Endothelial cell of umbilical vein (primary cell): ENCODE measurements at regions not wholly inside any gene's neighbourhood (a gene's known extent, or its start where the extent isn't known, plus 50 kb on each side); places are given as distances from the start of the nearest gene placed in this dataset.

ENCODE experiments used
- BruUV-seq: library from RNA; stranded (reverse); fragments of 400-500 nt; replicated peaks from 2 replicates; lab custom pipeline; 2021; lab: Mats Ljungman, UMichigan
- CTCF ChIA-PET: fragments of 300-600, 350-600 bp; sonication (Branson Sonifier 250); formaldehyde crosslinking; loops from one replicate; lab custom pipeline; 2021; ENCODE audit warnings: antibody characterized with exemption, inconsistent platforms; lab: Charles Lee
- POLR2A ChIA-PET: fragments of 300-600, 350-600 bp; sonication (Branson Sonifier 250); formaldehyde crosslinking; loops from one replicate; lab custom pipeline; 2021; ENCODE audit warnings: antibody characterized with exemption, inconsistent platforms; lab: Charles Lee
- DNase-seq: peaks from one replicate; pipeline ENCODE4 v3.0.0-alpha.2; 2011; ENCODE audit warnings: low read depth, low spot score
- FAIRE-seq: peaks from 2 replicates; lab custom pipeline; 2011; peaks lifted over from hg19 to GRCh38; lab: Jason Lieb, UNC
- H2AFZ ChIP-seq: 2 replicates; pipeline ENCODE4 v1.6.0; 2012; ENCODE audit warnings: low read depth, low read length, control low read depth, inconsistent platforms
- H3K27ac ChIP-seq: 2 replicates; pipeline ENCODE4 v1.5.1; 2011; ENCODE audit warnings: low read depth, mild to moderate bottlenecking, control low read depth, low read length, moderate library complexity; ENCODE audit not compliant: insufficient read depth
- H3K27me3 ChIP-seq, 2 experiments: 2 replicates each; pipeline versions ENCODE4 v1.6.0 to v1.6.1; 2011; ENCODE audit warnings: low read length in 2 of 2, mixed read lengths in 1 of 2; ENCODE audit not compliant: control insufficient read depth in 2 of 2, insufficient read depth in 2 of 2
- H3K36me3 ChIP-seq, 2 experiments: 2 replicates in 1 of 2; 3 replicates in 1 of 2; pipeline ENCODE4 v1.5.1; 2011; ENCODE audit warnings: low read length in 2 of 2, mild to moderate bottlenecking in 1 of 2, moderate library complexity in 1 of 2; ENCODE audit not compliant: control insufficient read depth in 2 of 2, insufficient read depth in 2 of 2; ENCODE audit errors: extremely low read depth in 1 of 2
- H3K4me1 ChIP-seq: 3 replicates; pipeline ENCODE4 v1.5.1; 2011; ENCODE audit warnings: mild to moderate bottlenecking, low read length; ENCODE audit not compliant: control insufficient read depth, insufficient read depth; ENCODE audit errors: extremely low read depth
- H3K4me2 ChIP-seq: 2 replicates; pipeline ENCODE4 v1.6.1; 2011; ENCODE audit warnings: low read length, control low read depth, mixed read lengths; ENCODE audit not compliant: insufficient read depth
- H3K4me3 ChIP-seq, 3 experiments: fragments of 200-600 bp in 1 of 3; sonication (generic), shearing (Covaris generic) in 1 of 3; replicated peaks in 1 of 3; 2 replicates each; pipeline ENCODE4 v1.5.1; 2011 to 2016; ENCODE audit warnings: control low read depth in 3 of 3, low read length in 3 of 3, mild to moderate bottlenecking in 2 of 3, inconsistent platforms in 1 of 3, low read depth in 1 of 3, moderate library complexity in 1 of 3; ENCODE audit not compliant: insufficient read depth in 1 of 3
- H3K79me2 ChIP-seq: 2 replicates; pipeline ENCODE4 v1.6.0; 2012; ENCODE audit warnings: low read length, inconsistent platforms; ENCODE audit not compliant: control insufficient read depth, insufficient read depth
- H3K9ac ChIP-seq: replicated peaks from 2 replicates; pipeline ENCODE3; 2011; ENCODE audit warnings: low read length, control low read depth; ENCODE audit not compliant: insufficient read depth; ENCODE audit errors: extremely low read depth
- H3K9me1 ChIP-seq: replicated peaks from 3 replicates; pipeline ENCODE4 v1.6.0; 2011; ENCODE audit warnings: mild to moderate bottlenecking, low read length; ENCODE audit not compliant: control insufficient read depth, insufficient read depth; ENCODE audit errors: extremely low read depth
- H3K9me3 ChIP-seq: replicated peaks from 2 replicates; pipeline ENCODE4 v1.5.1; 2012; ENCODE audit warnings: low read length, inconsistent platforms; ENCODE audit not compliant: control insufficient read depth, insufficient read depth
- H4K20me1 ChIP-seq: replicated peaks from 2 replicates; pipeline ENCODE3; 2011; ENCODE audit warnings: mild to moderate bottlenecking, low read length; ENCODE audit not compliant: control insufficient read depth, insufficient read depth; ENCODE audit errors: extremely low read depth
- CTCF ChIP-seq, 2 donors: IDR thresholded peaks; 1 replicate in 1 of 2; 2 replicates in 1 of 2; pipeline ENCODE4 v1.5.1; 2011; ENCODE audit warnings: low read length in 2 of 2, mild to moderate bottlenecking in 2 of 2, moderate library complexity in 2 of 2, control low read depth in 1 of 2, inconsistent platforms in 1 of 2, low read depth in 1 of 2; ENCODE audit not compliant: insufficient read depth in 1 of 2; ENCODE audit errors: extremely low read depth in 1 of 2
- EZH2 ChIP-seq: IDR thresholded peaks from 2 replicates; pipeline ENCODE4 v1.6.1; 2012; ENCODE audit warnings: borderline replicate concordance, low read depth, mild to moderate bottlenecking, moderate library complexity, low read length, inconsistent platforms; ENCODE audit not compliant: severe bottlenecking
- MYC ChIP-seq: IDR thresholded peaks from one replicate; pipeline ENCODE4 v1.6.1; 2011; ENCODE audit warnings: mild to moderate bottlenecking, low read depth, low read length
- dilution Hi-C: fragments of 300-500 bp; cut with MboI; formaldehyde crosslinking; loops from one replicate; pipeline ENCODE4 v1.15.0; 2019; ENCODE audit warnings: low sequenced_read_pairs; ENCODE audit not compliant: extremely low pct_ligation_motif_present
- intact Hi-C: fragments of 100-400 bp; cut with micrococcal nuclease; formaldehyde crosslinking; loops from one replicate; pipeline ENCODE4 v1.10.0; 2022
- TF ChIP-seq, protein P1 (sequence below): IDR thresholded peaks from 2 replicates; pipeline ENCODE4 v1.6.1; 2011; ENCODE audit not compliant: insufficient read depth, insufficient read length

GRCh38 chr2:122216901-122217300, 461.4 kb downstream of the TSN start:
- ChIA-PET CTCF (no interaction called here), POLR2A (no interaction called here)
- H3K36me3 ChIP-seq: no peaks in the 10 kb centered on the region
- dilution Hi-C loops (no loop called here), intact Hi-C loops (no loop called here)
- DNase-seq (no peak), FAIRE-seq (no peak)
- H3K27ac ChIP-seq: no peak overlapping the region
- BruUV-seq: no TSS peak
- H3K79me2 ChIP-seq: no peaks in the 10 kb centered on the region
- H3K4me1 ChIP-seq: no peaks in the 10 kb centered on the region
- no peak overlapping the region for H3K4me3 ChIP-seq
- H3K9ac ChIP-seq: no peak overlapping the region
- H2AFZ ChIP-seq: no peak overlapping the region
- no peaks in the 10 kb centered on the region for H3K27me3 ChIP-seq
- TF ChIP-seq, protein P1, sequence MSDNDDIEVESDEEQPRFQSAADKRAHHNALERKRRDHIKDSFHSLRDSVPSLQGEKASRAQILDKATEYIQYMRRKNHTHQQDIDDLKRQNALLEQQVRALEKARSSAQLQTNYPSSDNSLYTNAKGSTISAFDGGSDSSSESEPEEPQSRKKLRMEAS: no peak
- no peak for TF ChIP-seq CTCF (IDR thresholded peaks at IDR 0.05; ENCODE audit: extremely low read depth in 1 of 2, insufficient read depth in 1 of 2, low read depth in 1 of 2, low read length in 2 of 2)
- TF ChIP-seq EZH2: no peak
- no peak for TF ChIP-seq MYC
- H3K4me2 ChIP-seq: no peak overlapping the region
- no peaks in the 10 kb centered on the region for H3K9me3 ChIP-seq
- H3K9me1 ChIP-seq: no peaks in the 10 kb centered on the region
- H4K20me1 ChIP-seq: no peaks in the 10 kb centered on the region

DNA sequence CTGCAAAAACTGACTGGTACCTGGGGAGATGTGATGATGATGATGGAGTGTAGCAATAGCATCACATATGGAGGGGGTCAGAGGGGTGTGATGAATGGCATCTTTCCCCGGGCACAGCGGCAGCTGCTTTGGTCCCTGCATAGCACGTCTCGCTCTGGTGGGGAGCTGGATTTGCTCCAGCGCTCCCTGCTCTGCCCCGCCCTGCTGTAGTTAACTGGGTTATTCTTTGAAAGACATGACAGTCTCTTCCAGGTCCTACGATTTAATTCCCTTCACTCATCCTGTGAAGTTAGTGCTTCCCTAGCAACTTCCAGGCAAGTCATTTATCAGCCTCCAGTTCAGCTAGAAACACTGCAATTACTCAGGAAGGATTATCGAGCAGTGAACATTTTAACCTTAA, 463.1 kb downstream of the TSN start:
- no peak overlapping the region for H3K4me3 ChIP-seq
- dilution Hi-C loops (no loop called here), intact Hi-C loops (no loop called here)
- no TSS peak for BruUV-seq
- H3K36me3 ChIP-seq: no peaks in the 10 kb centered on the region
- DNase-seq (no peak), FAIRE-seq (no peak)
- ChIA-PET POLR2A (no interaction called here), CTCF (no interaction called here)
- no peaks in the 10 kb centered on the region for H4K20me1 ChIP-seq
- no peak overlapping the region for H3K27ac ChIP-seq
- no peaks in the 10 kb centered on the region for H3K4me1 ChIP-seq
- no peaks in the 10 kb centered on the region for H3K27me3 ChIP-seq
- no peak overlapping the region for H3K9ac ChIP-seq
- H3K79me2 ChIP-seq: no peaks in the 10 kb centered on the region
- TF ChIP-seq, protein P1: no peak
- TF ChIP-seq CTCF (IDR thresholded peaks at IDR 0.05; ENCODE audit: extremely low read depth in 1 of 2, insufficient read depth in 1 of 2, low read depth in 1 of 2, low read length in 2 of 2): no peak
- no peaks in the 10 kb centered on the region for H3K9me3 ChIP-seq
- H3K4me2 ChIP-seq: no peak overlapping the region
- H3K9me1 ChIP-seq: no peaks in the 10 kb centered on the region
- H2AFZ ChIP-seq: no peak overlapping the region
